Gastrocnemius medialis (tissue), 4 donors: ENCODE measurements at regions not wholly inside any gene's neighbourhood (a gene's known extent, or its start where the extent isn't known, plus 50 kb on each side); places are given as distances from the start of the nearest gene placed in this dataset.

Experiments
- ATAC-seq, 2 donors: fragments of 150-250 bp; one replicate each; pipeline ENCODE4 v1.9.1; 2016
- DNase-seq, 2 donors: peaks; one replicate each; pipeline ENCODE4 v3.0.0-alpha.2; 2019
- H3K27ac ChIP-seq, 4 donors: fragments of 200-600 bp; sonication (generic); 1 replicate in 1 of 4; 2 replicates in 3 of 4; pipeline ENCODE4 v1.5.1; 2016 to 2018; ENCODE audit warnings: mild to moderate bottlenecking in 2 of 4, moderate library complexity in 1 of 4
- H3K27me3 ChIP-seq, 3 donors: fragments of 200-600 bp; sonication (generic) in 2 of 3; 1 replicate in 1 of 3; 2 replicates in 2 of 3; pipeline versions ENCODE4 v1.5.1 to v1.6.0; 2016 to 2019; ENCODE audit warnings: mild to moderate bottlenecking in 1 of 3, moderate library complexity in 1 of 3
- H3K36me3 ChIP-seq, 2 donors: fragments of 200-600 bp; sonication (generic) in 1 of 2; one replicate each; pipeline ENCODE4 v1.5.1; 2017 to 2018
- H3K4me1 ChIP-seq, 2 donors: fragments of 200-600 bp; sonication (generic) in 1 of 2; one replicate each; pipeline ENCODE4 v1.5.1; 2016 to 2017; ENCODE audit warnings: mild to moderate bottlenecking in 2 of 2
- H3K4me3 ChIP-seq, 4 donors: fragments of 200-600 bp; sonication (generic) in 3 of 4; 1 replicate in 1 of 4; 2 replicates in 3 of 4; pipeline ENCODE4 v1.5.1; 2016 to 2019; ENCODE audit warnings: mild to moderate bottlenecking in 2 of 4
- H3K9me3 ChIP-seq, 3 donors: fragments of 200-600 bp; sonication (generic) in 2 of 3; 1 replicate in 1 of 3; 2 replicates in 2 of 3; pipeline ENCODE4 v1.5.1; 2016 to 2019
- CTCF ChIP-seq, 5 experiments: fragments of 450-650 bp in 3 of 5; fragments of 200-600 bp in 2 of 5; sonication (generic) in 2 of 5; IDR thresholded peaks in 4 of 5; conservative IDR thresholded peaks in 1 of 5; 1 replicate in 4 of 5; 2 replicates in 1 of 5; pipeline ENCODE4 v1.5.1; 2016 to 2019; ENCODE audit warnings: antibody characterized with exemption in 5 of 5, mild to moderate bottlenecking in 3 of 5, moderate library complexity in 3 of 5
- POLR2A ChIP-seq, 2 donors: fragments of 450-650 bp; IDR thresholded peaks; one replicate each; pipeline ENCODE4 v1.6.1; 2017; ENCODE audit warnings: antibody characterized with exemption in 2 of 2, mild to moderate bottlenecking in 2 of 2, moderate library complexity in 2 of 2
- in situ Hi-C, 4 donors: fragments of 200-750 bp; cut with MboI; loops; one replicate each; pipeline versions ENCODE4 v1.15.0 to v1.8.0; 2017; ENCODE audit warnings: low sequenced_read_pairs in 4 of 4
- intact Hi-C: fragments of 100-400 bp; cut with DNase I; formaldehyde crosslinking; loops from one replicate; pipeline ENCODE4 v1.15.1; 2023; ENCODE audit warnings: low total_unique reads

GRCh38 chr9:113755433-113755832 lies 120.7 kb upstream of the ZNF618 start:
- ATAC-seq (no peak), DNase-seq (no peak)
- Histone ChIP-seq H3K27me3 (peaks cover 0 to 4% (median 0%) of the 10 kb centered on the region in 3 donors), H3K4me3 (no peak overlapping the region), H3K4me1 (no peaks in the 10 kb centered on the region), H3K36me3 (no peaks in the 10 kb centered on the region), H3K27ac (no peak overlapping the region), H3K9me3 (no peaks in the 10 kb centered on the region)
- TF ChIP-seq POLR2A (IDR thresholded peaks at IDR 0.05) (no peak), CTCF (IDR thresholded peaks at IDR 0.05 in 4 of 5, conservative IDR thresholded peaks at IDR 0.05 in 1 of 5) (no peak)
- intact Hi-C loops: no loop called here
- in situ Hi-C loops: no loop called here

GRCh38 chr9:113756476-113757192 lies 119.5 kb upstream of the ZNF618 start:
- ATAC-seq (no peak), DNase-seq (no peak)
- Histone ChIP-seq H3K27ac (no peak overlapping the region), H3K9me3 (no peaks in the 10 kb centered on the region), H3K4me1 (no peaks in the 10 kb centered on the region), H3K4me3 (no peak overlapping the region), H3K36me3 (no peaks in the 10 kb centered on the region), H3K27me3 (peaks cover 0 to 4% (median 0%) of the 10 kb centered on the region in 3 donors)
- no peak for TF ChIP-seq CTCF (IDR thresholded peaks at IDR 0.05 in 4 of 5, conservative IDR thresholded peaks at IDR 0.05 in 1 of 5)
- TF ChIP-seq POLR2A (IDR thresholded peaks at IDR 0.05): no peak
- in situ Hi-C loops: no loop called here
- intact Hi-C loops: no loop called here

- no peak overlapping the region for H3K4me3 ChIP-seq
- no peaks in the 10 kb centered on the region for H3K4me1 ChIP-seq
- H3K36me3 ChIP-seq: no peaks in the 10 kb centered on the region
- no peak for TF ChIP-seq POLR2A (IDR thresholded peaks at IDR 0.05)
- no peak for TF ChIP-seq CTCF (IDR thresholded peaks at IDR 0.05 in 4 of 5, conservative IDR thresholded peaks at IDR 0.05 in 1 of 5)
- intact Hi-C loops (no loop called here), in situ Hi-C loops (no loop called here)
- no peak overlapping the region for H3K27ac ChIP-seq
- ATAC-seq (no peak), DNase-seq (no peak)
- H3K27me3 ChIP-seq: no peaks in the 10 kb centered on the region
- H3K9me3 ChIP-seq: no peaks in the 10 kb centered on the region
These were observed 112.7 kb upstream of the ZNF618 start for GRCh38 chr9:113763429-113763828.

GRCh38 chr9:113764572-113764971 lies 111.5 kb upstream of the ZNF618 start:
- TF ChIP-seq POLR2A (IDR thresholded peaks at IDR 0.05) (no peak), CTCF (IDR thresholded peaks at IDR 0.05 in 4 of 5, conservative IDR thresholded peaks at IDR 0.05 in 1 of 5) (no peak)
- no peaks in the 10 kb centered on the region for H3K27me3 ChIP-seq
- H3K4me3 ChIP-seq: no peak overlapping the region
- DNase-seq (no peak), ATAC-seq (no peak)
- intact Hi-C loops: no loop called here
- H3K9me3 ChIP-seq: no peaks in the 10 kb centered on the region
- no peaks in the 10 kb centered on the region for H3K4me1 ChIP-seq
- no peaks in the 10 kb centered on the region for H3K36me3 ChIP-seq
- in situ Hi-C loops: no loop called here
- H3K27ac ChIP-seq: no peak overlapping the region

- no peaks in the 10 kb centered on the region for H3K36me3 ChIP-seq
- H3K27ac ChIP-seq: no peak overlapping the region
- intact Hi-C loops: no loop called here
- H3K4me3 ChIP-seq: no peak overlapping the region
- DNase-seq (no peak), ATAC-seq (no peak)
- no peaks in the 10 kb centered on the region for H3K9me3 ChIP-seq
- TF ChIP-seq POLR2A (IDR thresholded peaks at IDR 0.05) (no peak), CTCF (IDR thresholded peaks at IDR 0.05 in 4 of 5, conservative IDR thresholded peaks at IDR 0.05 in 1 of 5) (no peak)
- H3K4me1 ChIP-seq: no peaks in the 10 kb centered on the region
- no peaks in the 10 kb centered on the region for H3K27me3 ChIP-seq
- in situ Hi-C loops: no loop called here
These were observed 106.7 kb upstream of the ZNF618 start for GRCh38 chr9:113769412-113769811.
